ENCODE measurements at regions not wholly inside any gene's neighbourhood (a gene's known extent, or its start where the extent isn't known, plus 50 kb on each side); places are given as distances from the start of the nearest gene placed in this dataset.

- TF ChIP-seq POLR2AphosphoS5 (IDR thresholded peaks at IDR 0.05; ENCODE audit: borderline replicate concordance, low read depth, low read length) (no peak), EZH2 (IDR thresholded peaks at IDR 0.05) (no peak)
Measured at GRCh38 chr16:85253084-85253941, 141.0 kb upstream of the CIBAR2 start.
